GM13977 (cell line): ENCODE measurements at regions not wholly inside any gene's neighbourhood (a gene's known extent, or its start where the extent isn't known, plus 50 kb on each side); places are given as distances from the start of the nearest gene placed in this dataset.

Experiments used
- DNase-seq: peaks from one replicate; pipeline ENCODE4 v3.0.0; 2012; ENCODE audit warnings: low spot score
- CTCF ChIP-seq: IDR thresholded peaks from 2 replicates; pipeline ENCODE4 v1.5.1; 2012; ENCODE audit warnings: mild to moderate bottlenecking, control low read depth; ENCODE audit not compliant: insufficient read depth; ENCODE audit errors: extremely low read depth, missing control alignments
- in situ Hi-C: fragments of 300-500 bp; cut with MboI; formaldehyde crosslinking; loops from one replicate; pipeline ENCODE4 v1.12.0; 2022; ENCODE audit warnings: low sequenced_read_pairs, low pct_unique_long_range_greater_than_20kb, mixed read lengths, inconsistent platforms; ENCODE audit not compliant: unreplicated experiment

GRCh38 chr4:178090640-178091411 lies 648.6 kb upstream of the AGA start:
- TF ChIP-seq CTCF: no peak
- no peak for DNase-seq
- in situ Hi-C loops: no loop called here

GRCh38 chr4:178102139-178102538 lies 659.9 kb upstream of the AGA start:
- in situ Hi-C loops: no loop called here
- TF ChIP-seq CTCF: no peak
- DNase-seq: no peak

GRCh38 chr4:178105242-178105641 lies 663.0 kb upstream of the AGA start:
- no peak for DNase-seq
- in situ Hi-C loops: no loop called here
- no peak for TF ChIP-seq CTCF

GRCh38 chr4:178136736-178137345 lies 694.6 kb upstream of the AGA start:
- in situ Hi-C loops: no loop called here
- DNase-seq: no peak
- no peak for TF ChIP-seq CTCF

GRCh38 chr4:178137732-178138471 lies 695.7 kb upstream of the AGA start:
- in situ Hi-C loops: no loop called here
- TF ChIP-seq CTCF: no peak
- no peak for DNase-seq

GRCh38 chr4:178138491-178138890 lies 696.3 kb upstream of the AGA start:
- no peak for DNase-seq
- no peak for TF ChIP-seq CTCF
- in situ Hi-C loops: no loop called here
